OCI-LY3 (cell line): ENCODE measurements at regions not wholly inside any gene's neighbourhood (a gene's known extent, or its start where the extent isn't known, plus 50 kb on each side); places are given as distances from the start of the nearest gene placed in this dataset.
"Not testable (repeated sequence)": the region's sequence is repeated elsewhere in the genome, so short reads cannot be mapped to it uniquely, and the experiment has no call there.

Experiments
- CTCF ChIP-seq: fragments of 200-600, 300-600 bp; sonication (generic); IDR thresholded peaks from 2 replicates; pipeline ENCODE4 v1.5.1; 2014; ENCODE audit warnings: antibody characterized with exemption, low read length, low read depth
- EZH2phosphoT487 ChIP-seq: fragments of 200-600 bp; shearing (Covaris generic); IDR thresholded peaks from 2 replicates; pipeline ENCODE4 v1.6.1; 2018; ENCODE audit warnings: antibody characterized with exemption, mixed run types, low read depth

DNA sequence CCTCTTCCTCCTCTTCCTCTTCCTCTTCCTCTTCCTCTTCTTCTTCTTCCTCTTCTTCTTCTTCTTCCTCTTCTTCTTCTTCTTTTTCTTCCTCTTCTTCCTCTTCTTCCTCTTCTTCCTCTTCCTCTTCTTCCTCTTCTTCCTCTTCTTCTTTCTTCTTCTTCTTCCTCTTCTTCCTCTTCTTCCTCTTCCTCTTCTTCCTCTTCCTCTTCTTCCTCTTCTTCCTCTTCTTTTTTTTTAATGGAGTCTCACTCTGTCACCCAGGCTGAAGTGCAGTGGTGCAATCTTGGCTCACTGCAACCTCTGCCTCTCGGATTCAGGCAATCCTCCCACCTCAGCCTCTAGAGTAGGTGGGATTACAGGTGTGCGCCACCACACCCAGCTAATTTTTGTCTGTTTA, 79.8 kb upstream of the SLC30A5 start:
- TF ChIP-seq CTCF, EZH2phosphoT487: not testable (repeated sequence)
